Brain microvascular endothelial cell (primary cell): ENCODE measurements at regions not wholly inside any gene's neighbourhood (a gene's known extent, or its start where the extent isn't known, plus 50 kb on each side); places are given as distances from the start of the nearest gene placed in this dataset.

Experiments
- DNase-seq: peaks from one replicate; pipeline ENCODE4 v3.0.0-alpha.2; 2020
- H3K27ac ChIP-seq: fragments of 250-450 bp; sonication (Bioruptor Pico); 2 replicates; pipeline ENCODE4 v1.5.1; 2020; ENCODE audit warnings: mild to moderate bottlenecking, moderate library complexity
- H3K27me3 ChIP-seq: fragments of 250-450 bp; sonication (Bioruptor Pico); replicated peaks from 2 replicates; pipeline ENCODE4 v1.5.1; 2020; ENCODE audit warnings: mild to moderate bottlenecking
- H3K36me3 ChIP-seq: fragments of 250-450 bp; sonication (Bioruptor Pico); replicated peaks from 2 replicates; pipeline ENCODE4 v1.5.1; 2020; ENCODE audit warnings: mild to moderate bottlenecking
- H3K4me3 ChIP-seq: 2 replicates; pipeline ENCODE4 v1.5.1; 2011; ENCODE audit warnings: low read depth, mild to moderate bottlenecking, control low read depth, low read length, moderate library complexity
- CTCF ChIP-seq: IDR thresholded peaks from 2 replicates; pipeline ENCODE4 v1.5.1; 2011; ENCODE audit warnings: low read depth, mild to moderate bottlenecking, moderate library complexity, low read length, control low read depth, inconsistent platforms; ENCODE audit errors: missing control alignments
- in situ Hi-C: cut with HindIII; loops from 2 replicates; pipeline ENCODE4 v1.10.0; 2017; ENCODE audit warnings: low sequenced_read_pairs, low pct_ligation_motif_present

- no peak for DNase-seq
- no peak overlapping the region for H3K27ac ChIP-seq
- no peak for TF ChIP-seq CTCF
These were observed 84.8 kb upstream of the ATP1A1 start for GRCh38 chr1:116288201-116288598.

GRCh38 chr1:116289193-116289592 is 83.9 kb upstream of the ATP1A1 start:
- Histone ChIP-seq H3K4me3 (no peak overlapping the region), H3K27ac (no peak overlapping the region), H3K27me3 (no peaks in the 10 kb centered on the region), H3K36me3 (no peaks in the 10 kb centered on the region)
- no peak for TF ChIP-seq CTCF
- in situ Hi-C loops: no loop called here
- no peak for DNase-seq

More at GRCh38 chr1:116288201-116288598, 84.8 kb upstream of the ATP1A1 start:
- in situ Hi-C loops: no loop called here
- H3K4me3 ChIP-seq: no peak overlapping the region
- H3K36me3 ChIP-seq: no peaks in the 10 kb centered on the region
- H3K27me3 ChIP-seq: no peaks in the 10 kb centered on the region

- in situ Hi-C loops: no loop called here
- Histone ChIP-seq H3K27me3 (no peaks in the 10 kb centered on the region), H3K27ac (no peak overlapping the region), H3K36me3 (no peaks in the 10 kb centered on the region), H3K4me3 (no peak overlapping the region)
- no peak for TF ChIP-seq CTCF
- DNase-seq: no peak
These were observed 82.8 kb upstream of the ATP1A1 start for GRCh38 chr1:116290085-116290705.

GRCh38 chr1:116291024-116291423 is 82.0 kb upstream of the ATP1A1 start:
- Histone ChIP-seq H3K27me3 (no peaks in the 10 kb centered on the region), H3K27ac (no peak overlapping the region), H3K4me3 (no peak overlapping the region), H3K36me3 (no peaks in the 10 kb centered on the region)
- DNase-seq: no peak
- in situ Hi-C loops: no loop called here
- no peak for TF ChIP-seq CTCF

GRCh38 chr1:116292929-116293725 is 79.9 kb upstream of the ATP1A1 start:
- in situ Hi-C loops: no loop called here
- H3K4me3 ChIP-seq: no peak overlapping the region
- DNase-seq: no peak
- no peaks in the 10 kb centered on the region for H3K27me3 ChIP-seq
- TF ChIP-seq CTCF: no peak
- H3K36me3 ChIP-seq: no peaks in the 10 kb centered on the region
- no peak overlapping the region for H3K27ac ChIP-seq
